ENCODE measurements at regions not wholly inside any gene's neighbourhood (a gene's known extent, or its start where the extent isn't known, plus 50 kb on each side); places are given as distances from the start of the nearest gene placed in this dataset.

- no peaks in the 10 kb centered on the region for H3K27me3 ChIP-seq
- no peak overlapping the region for H3K4me3 ChIP-seq
- H3K4me1 ChIP-seq = no peaks in the 10 kb centered on the region
- no peak overlapping the region for H3K27ac ChIP-seq
- H3K9me3 ChIP-seq = peaks cover 0 to 3% of the 10 kb centered on the region in 2 donors
- DNase-seq (ENCODE audit: low spot score) = no peak
- no peaks in the 10 kb centered on the region for H3K36me3 ChIP-seq
- no peak for TF ChIP-seq CTCF (IDR thresholded peaks at IDR 0.05)
Observed at GRCh38 chr5:124001036-124001615, 489.1 kb downstream of the CSNK1G3 start.

GRCh38 chr5:124000538-124000937 lies 488.6 kb downstream of the CSNK1G3 start:
- no peak overlapping the region for H3K27ac ChIP-seq
- no peaks in the 10 kb centered on the region for H3K27me3 ChIP-seq
- no peaks in the 10 kb centered on the region for H3K9me3 ChIP-seq
- TF ChIP-seq CTCF (IDR thresholded peaks at IDR 0.05) = no peak
- no peaks in the 10 kb centered on the region for H3K4me1 ChIP-seq
- no peak overlapping the region for H3K4me3 ChIP-seq
- H3K36me3 ChIP-seq = no peaks in the 10 kb centered on the region
- no peak for DNase-seq (ENCODE audit: low spot score)

- Histone ChIP-seq H3K4me1 (no peaks in the 10 kb centered on the region), H3K4me3 (no peak overlapping the region), H3K36me3 (no peaks in the 10 kb centered on the region), H3K9me3 (no peaks in the 10 kb centered on the region), H3K27ac (no peak overlapping the region), H3K27me3 (no peaks in the 10 kb centered on the region)
- no peak for TF ChIP-seq CTCF (IDR thresholded peaks at IDR 0.05)
- no peak for DNase-seq (ENCODE audit: low spot score)
Observed at GRCh38 chr5:123997462-123998215, 485.7 kb downstream of the CSNK1G3 start.

GRCh38 chr5:123997064-123997461 lies 485.1 kb downstream of the CSNK1G3 start:
- TF ChIP-seq CTCF (IDR thresholded peaks at IDR 0.05) = no peak
- Histone ChIP-seq H3K4me1 (no peaks in the 10 kb centered on the region), H3K27ac (no peak overlapping the region), H3K36me3 (no peaks in the 10 kb centered on the region), H3K9me3 (no peaks in the 10 kb centered on the region), H3K27me3 (no peaks in the 10 kb centered on the region), H3K4me3 (no peak overlapping the region)
- no peak for DNase-seq (ENCODE audit: low spot score)

GRCh38 chr5:123992641-123993040 lies 480.7 kb downstream of the CSNK1G3 start:
- H3K4me3 ChIP-seq = no peak overlapping the region
- DNase-seq (ENCODE audit: low spot score) = no peak
- no peak overlapping the region for H3K27ac ChIP-seq
- H3K36me3 ChIP-seq = no peaks in the 10 kb centered on the region
- TF ChIP-seq CTCF (IDR thresholded peaks at IDR 0.05) = no peak
- no peaks in the 10 kb centered on the region for H3K9me3 ChIP-seq
- no peaks in the 10 kb centered on the region for H3K27me3 ChIP-seq
- H3K4me1 ChIP-seq = no peaks in the 10 kb centered on the region
